K562 (cell line): ENCODE measurements at regions not wholly inside any gene's neighbourhood (a gene's known extent, or its start where the extent isn't known, plus 50 kb on each side); places are given as distances from the start of the nearest gene placed in this dataset.

ENCODE experiments used
- ATAC-seq: fragments of 200-7000 bp; cut with Tn5 transposase; 3 replicates; pipeline ENCODE4 v1.9.1; 2020; ENCODE audit warnings: moderate library complexity
- BruUV-seq: library from RNA; stranded (reverse); fragments of 400-500 nt; replicated peaks from 2 replicates; lab custom pipeline; 2021; lab: Mats Ljungman, UMichigan
- CTCF ChIA-PET: fragments of 300-600 bp; formaldehyde crosslinking; extraction: SDS; loops from one replicate; lab custom pipeline; 2021; ENCODE audit warnings: low intra/inter-chr PET ratio; lab: Yijun Ruan, JAX
- POLR2A ChIA-PET: fragments of 300-600, 350-650 bp; sonication (Branson Sonifier 250); formaldehyde crosslinking; extraction: SDS; loops from one replicate; lab custom pipeline; 2021; ENCODE audit warnings: antibody characterized with exemption, inconsistent platforms; lab: Yijun Ruan, JAX
- DNase-seq, 4 experiments: peaks; one replicate each; pipeline versions ENCODE4 v3.0.0 to v3.0.0-alpha.2; 2011 to 2018; ENCODE audit warnings: low spot score in 3 of 4, mixed read lengths in 3 of 4; ENCODE audit errors: extremely low read depth in 1 of 4
- FAIRE-seq: peaks from 2 replicates; lab custom pipeline; 2011; peaks lifted over from hg19 to GRCh38; lab: Jason Lieb, UNC
- H2AFZ ChIP-seq: 2 replicates; pipeline ENCODE4 v1.6.0; 2011; ENCODE audit warnings: low read depth, low read length, control low read depth, inconsistent platforms
- H3K27ac ChIP-seq: fragments of 200-600 bp; 3 replicates; pipeline ENCODE4 v1.8.0; 2011; ENCODE audit warnings: low read depth, mild to moderate bottlenecking, control low read depth, inconsistent platforms, low read length, moderate library complexity, mixed read lengths; ENCODE audit errors: extremely low read depth
- H3K27me3 ChIP-seq, 2 experiments: fragments of 300-600 bp in 1 of 2; 2 replicates in 1 of 2; 3 replicates in 1 of 2; pipeline versions ENCODE4 v1.6.0 to v1.8.0; 2011; ENCODE audit warnings: inconsistent platforms in 2 of 2, low read length in 2 of 2, mild to moderate bottlenecking in 1 of 2, mixed read lengths in 1 of 2, moderate library complexity in 1 of 2; ENCODE audit not compliant: control insufficient read depth in 2 of 2, insufficient read depth in 2 of 2
- H3K36me3 ChIP-seq: fragments of 300-600 bp; 3 replicates; pipeline ENCODE4 v1.8.0; 2011; ENCODE audit warnings: mild to moderate bottlenecking, low read length, inconsistent platforms; ENCODE audit not compliant: control insufficient read depth, insufficient read depth
- H3K4me1 ChIP-seq, 2 experiments: fragments of 200-600 bp in 1 of 2; replicated peaks in 1 of 2; 2 replicates in 1 of 2; 3 replicates in 1 of 2; pipeline versions ENCODE4 v1.5.1 to v1.8.0; 2011; ENCODE audit warnings: inconsistent platforms in 2 of 2, low read length in 2 of 2, mild to moderate bottlenecking in 1 of 2, mixed read lengths in 1 of 2, moderate library complexity in 1 of 2; ENCODE audit not compliant: control insufficient read depth in 2 of 2, insufficient read depth in 2 of 2
- H3K4me2 ChIP-seq: 2 replicates; pipeline ENCODE4 v1.6.1; 2011; ENCODE audit warnings: low read length, control low read depth, inconsistent platforms, mixed read lengths; ENCODE audit not compliant: insufficient read depth
- H3K4me3 ChIP-seq: fragments of 200-600 bp; sonication (generic), shearing (Covaris generic); 2 replicates; pipeline ENCODE4 v1.5.1; 2016; ENCODE audit warnings: control low read depth, inconsistent platforms
- H3K79me2 ChIP-seq: fragments of 200-600 bp; 3 replicates; pipeline ENCODE4 v1.8.0; 2011; ENCODE audit warnings: low read length, inconsistent platforms; ENCODE audit not compliant: control insufficient read depth, insufficient read depth
- H3K9ac ChIP-seq, 2 experiments: 2 replicates each; pipeline versions ENCODE4 v1.6.0 to v1.6.1; 2011; ENCODE audit warnings: low read depth in 2 of 2, low read length in 2 of 2, control low read depth in 1 of 2, inconsistent platforms in 1 of 2, mild to moderate bottlenecking in 1 of 2, mixed read lengths in 1 of 2; ENCODE audit not compliant: insufficient read depth in 1 of 2
- H3K9me1 ChIP-seq: one replicate; pipeline ENCODE4 v1.6.0; 2011; ENCODE audit warnings: inconsistent platforms, mild to moderate bottlenecking, low read length, moderate library complexity; ENCODE audit not compliant: control insufficient read depth, insufficient read depth
- H3K9me3 ChIP-seq: replicated peaks from 2 replicates; pipeline ENCODE4 v1.5.1; 2011; ENCODE audit warnings: low read depth, low read length, inconsistent platforms; ENCODE audit not compliant: control insufficient read depth, insufficient read depth
- H4K20me1 ChIP-seq: replicated peaks from 2 replicates; pipeline ENCODE4 v1.6.1; 2011; ENCODE audit warnings: low read length, inconsistent platforms, mixed read lengths; ENCODE audit not compliant: control insufficient read depth, insufficient read depth
- ARID4B ChIP-seq: sonication (generic); formaldehyde crosslinking; IDR thresholded peaks from 2 replicates; pipeline ENCODE4 v1.8.0; 2022; ENCODE audit warnings: mild to moderate bottlenecking, missing genetic modification reagents
- CUX1 ChIP-seq: fragments of 200-800 bp; sonication (Bioruptor generic); IDR thresholded peaks from 2 replicates; pipeline ENCODE4 v1.6.1; 2016; ENCODE audit warnings: missing genetic modification characterization, missing compliant biosample characterization
- DDX20 ChIP-seq: fragments of 450-650 bp; IDR thresholded peaks from 2 replicates; pipeline ENCODE4 v1.6.1; 2016; ENCODE audit warnings: missing genetic modification characterization, low read depth, mild to moderate bottlenecking, missing compliant biosample characterization, moderate library complexity
- E2F8 ChIP-seq: fragments of 450-650 bp; IDR thresholded peaks from 2 replicates; pipeline ENCODE4 v1.7.1; 2018; ENCODE audit warnings: mild to moderate bottlenecking, low read depth; ENCODE audit not compliant: partially characterized antibody
- NELFE ChIP-seq: IDR thresholded peaks from 2 replicates; pipeline ENCODE4 v1.6.1; 2011; ENCODE audit warnings: mild to moderate bottlenecking; ENCODE audit not compliant: insufficient read depth, insufficient read length
- NFE2L1 ChIP-seq: fragments of 450-650 bp; IDR thresholded peaks from 2 replicates; pipeline ENCODE4 v1.6.1; 2016; ENCODE audit warnings: missing genetic modification characterization, low read depth, mild to moderate bottlenecking, missing compliant biosample characterization, moderate library complexity, borderline replicate concordance
- RUNX1 ChIP-seq: sonication (generic); IDR thresholded peaks from 2 replicates; pipeline ENCODE4 v1.6.1; 2016; ENCODE audit warnings: antibody characterized with exemption, low read depth
- TAF9B ChIP-seq: fragments of 450-650 bp; IDR thresholded peaks from 2 replicates; pipeline ENCODE4 v1.6.1; 2018; ENCODE audit warnings: mild to moderate bottlenecking; ENCODE audit not compliant: partially characterized antibody
- ZNF695 ChIP-seq: fragments of 450-650 bp; formaldehyde crosslinking; IDR thresholded peaks from 2 replicates; pipeline ENCODE4 v1.4.0; 2020; ENCODE audit warnings: mild to moderate bottlenecking, moderate library complexity
- ZNF707 ChIP-seq: fragments of 250-450 bp; sonication (Bioruptor Pico); conservative IDR thresholded peaks from 2 replicates; pipeline ENCODE4 v1.8.0; 2022; ENCODE audit warnings: inconsistent platforms, mild to moderate bottlenecking, moderate library complexity
- ZSCAN29 ChIP-seq: fragments of 450-650 bp; IDR thresholded peaks from 2 replicates; pipeline ENCODE4 v1.6.1; 2017
- WGBS: fragments of 100-300 bp; shearing (Covaris generic); methylation state at CpG from one replicate; pipeline ENCODE4 v1.1.6; 2016; ENCODE audit warnings: low coverage, mixed read lengths; ENCODE audit not compliant: insufficient coverage; ENCODE audit errors: missing lambda C conversion rate; 5-methylcytosine and 5-hydroxymethylcytosine counted together
- in situ Hi-C: fragments of 300-500 bp; cut with MboI; formaldehyde crosslinking; loops from 4 replicates; pipeline ENCODE4 v1.15.0; 2018; ENCODE audit warnings: inconsistent platforms, mixed read lengths
- intact Hi-C: fragments of 100-400 bp; cut with micrococcal nuclease; formaldehyde crosslinking; loops from 2 replicates; pipeline ENCODE4 v1.14.2; 2022

- ATAC-seq (no peak), FAIRE-seq (no peak), DNase-seq (no peak)
- ChIA-PET CTCF (no interaction called here), POLR2A (no interaction called here)
- in situ Hi-C loops, result no loop called here
- Histone ChIP-seq H3K4me2 (no peak overlapping the region), H3K27ac (no peak overlapping the region), H3K79me2 (no peaks in the 10 kb centered on the region), H3K27me3 (peaks cover 0 to 14% of the 10 kb centered on the region in 2 experiments; a peak in 3 of 5 replicates), H4K20me1 (no peaks in the 10 kb centered on the region), H3K9ac (no peak overlapping the region), H3K9me1 (no peaks in the 10 kb centered on the region), H3K4me1 (peaks cover 0 to 4% of the 10 kb centered on the region in 2 experiments; a peak in 1 of 5 replicates), H3K9me3 (no peaks in the 10 kb centered on the region), H3K36me3 (no peaks in the 10 kb centered on the region), H3K4me3 (no peak overlapping the region), H2AFZ (no peak overlapping the region)
- no TSS peak for BruUV-seq
- 7% methylated on average over 3 of the region's 4 CpGs for WGBS
- intact Hi-C loops, result no loop called here
- TF ChIP-seq ARID4B (CRISPR knock-in tag), result no peak
- TF ChIP-seq RUNX1, result no peak
- no peak for TF ChIP-seq TAF9B
- no peak for TF ChIP-seq ZSCAN29
- TF ChIP-seq ZNF707 (CRISPR knock-in tag), result no peak
- no peak for TF ChIP-seq ZNF695 (CRISPR knock-in tag)
- no peak for TF ChIP-seq E2F8
- TF ChIP-seq NFE2L1 (tag), result no peak
- no peak for TF ChIP-seq DDX20 (tag)
- no peak for TF ChIP-seq NELFE
- TF ChIP-seq CUX1 (CRISPR knock-in tag), result no peak
These were observed 49.9 kb downstream of the SYNE3 start for GRCh38 chr14:95466506-95466905.
